K562 (cell line): ENCODE measurements at regions not wholly inside any gene's neighbourhood (a gene's known extent, or its start where the extent isn't known, plus 50 kb on each side); places are given as distances from the start of the nearest gene placed in this dataset.

Experiments used
- ATAC-seq: fragments of 200-7000 bp; cut with Tn5 transposase; 3 replicates; pipeline ENCODE4 v1.9.1; 2020; ENCODE audit warnings: moderate library complexity
- BruUV-seq: library from RNA; stranded (reverse); fragments of 400-500 nt; replicated peaks from 2 replicates; lab custom pipeline; 2021; lab: Mats Ljungman, UMichigan
- CTCF ChIA-PET: fragments of 300-600 bp; formaldehyde crosslinking; extraction: SDS; loops from one replicate; lab custom pipeline; 2021; ENCODE audit warnings: low intra/inter-chr PET ratio; lab: Yijun Ruan, JAX
- POLR2A ChIA-PET: fragments of 300-600, 350-650 bp; sonication (Branson Sonifier 250); formaldehyde crosslinking; extraction: SDS; loops from one replicate; lab custom pipeline; 2021; ENCODE audit warnings: antibody characterized with exemption, inconsistent platforms; lab: Yijun Ruan, JAX
- DNase-seq, 4 experiments: peaks; one replicate each; pipeline versions ENCODE4 v3.0.0 to v3.0.0-alpha.2; 2011 to 2018; ENCODE audit warnings: low spot score in 3 of 4, mixed read lengths in 3 of 4; ENCODE audit errors: extremely low read depth in 1 of 4
- FAIRE-seq: peaks from 2 replicates; lab custom pipeline; 2011; peaks lifted over from hg19 to GRCh38; lab: Jason Lieb, UNC
- H2AFZ ChIP-seq: 2 replicates; pipeline ENCODE4 v1.6.0; 2011; ENCODE audit warnings: low read depth, low read length, control low read depth, inconsistent platforms
- H3K27ac ChIP-seq: fragments of 200-600 bp; 3 replicates; pipeline ENCODE4 v1.8.0; 2011; ENCODE audit warnings: low read depth, mild to moderate bottlenecking, control low read depth, inconsistent platforms, low read length, moderate library complexity, mixed read lengths; ENCODE audit errors: extremely low read depth
- H3K27me3 ChIP-seq, 2 experiments: fragments of 300-600 bp in 1 of 2; 2 replicates in 1 of 2; 3 replicates in 1 of 2; pipeline versions ENCODE4 v1.6.0 to v1.8.0; 2011; ENCODE audit warnings: inconsistent platforms in 2 of 2, low read length in 2 of 2, mild to moderate bottlenecking in 1 of 2, mixed read lengths in 1 of 2, moderate library complexity in 1 of 2; ENCODE audit not compliant: control insufficient read depth in 2 of 2, insufficient read depth in 2 of 2
- H3K36me3 ChIP-seq: fragments of 300-600 bp; 3 replicates; pipeline ENCODE4 v1.8.0; 2011; ENCODE audit warnings: mild to moderate bottlenecking, low read length, inconsistent platforms; ENCODE audit not compliant: control insufficient read depth, insufficient read depth
- H3K4me1 ChIP-seq, 2 experiments: fragments of 200-600 bp in 1 of 2; replicated peaks in 1 of 2; 2 replicates in 1 of 2; 3 replicates in 1 of 2; pipeline versions ENCODE4 v1.5.1 to v1.8.0; 2011; ENCODE audit warnings: inconsistent platforms in 2 of 2, low read length in 2 of 2, mild to moderate bottlenecking in 1 of 2, mixed read lengths in 1 of 2, moderate library complexity in 1 of 2; ENCODE audit not compliant: control insufficient read depth in 2 of 2, insufficient read depth in 2 of 2
- H3K4me2 ChIP-seq: 2 replicates; pipeline ENCODE4 v1.6.1; 2011; ENCODE audit warnings: low read length, control low read depth, inconsistent platforms, mixed read lengths; ENCODE audit not compliant: insufficient read depth
- H3K4me3 ChIP-seq: fragments of 200-600 bp; sonication (generic), shearing (Covaris generic); 2 replicates; pipeline ENCODE4 v1.5.1; 2016; ENCODE audit warnings: control low read depth, inconsistent platforms
- H3K79me2 ChIP-seq: fragments of 200-600 bp; 3 replicates; pipeline ENCODE4 v1.8.0; 2011; ENCODE audit warnings: low read length, inconsistent platforms; ENCODE audit not compliant: control insufficient read depth, insufficient read depth
- H3K9ac ChIP-seq, 2 experiments: 2 replicates each; pipeline versions ENCODE4 v1.6.0 to v1.6.1; 2011; ENCODE audit warnings: low read depth in 2 of 2, low read length in 2 of 2, control low read depth in 1 of 2, inconsistent platforms in 1 of 2, mild to moderate bottlenecking in 1 of 2, mixed read lengths in 1 of 2; ENCODE audit not compliant: insufficient read depth in 1 of 2
- H3K9me1 ChIP-seq: one replicate; pipeline ENCODE4 v1.6.0; 2011; ENCODE audit warnings: inconsistent platforms, mild to moderate bottlenecking, low read length, moderate library complexity; ENCODE audit not compliant: control insufficient read depth, insufficient read depth
- H3K9me3 ChIP-seq: replicated peaks from 2 replicates; pipeline ENCODE4 v1.5.1; 2011; ENCODE audit warnings: low read depth, low read length, inconsistent platforms; ENCODE audit not compliant: control insufficient read depth, insufficient read depth
- H4K20me1 ChIP-seq: replicated peaks from 2 replicates; pipeline ENCODE4 v1.6.1; 2011; ENCODE audit warnings: low read length, inconsistent platforms, mixed read lengths; ENCODE audit not compliant: control insufficient read depth, insufficient read depth
- BRD9 ChIP-seq: fragments of 450-650 bp; IDR thresholded peaks from 2 replicates; pipeline ENCODE4 v1.6.1; 2018; ENCODE audit warnings: low read depth; ENCODE audit not compliant: partially characterized antibody
- CCAR2 ChIP-seq: fragments of 200-400 bp; formaldehyde crosslinking; IDR thresholded peaks from 2 replicates; pipeline ENCODE4 v1.6.1; 2017; ENCODE audit warnings: mild to moderate bottlenecking, low read depth, low read length
- DNMT1 ChIP-seq: fragments of 450-650 bp; IDR thresholded peaks from 2 replicates; pipeline ENCODE4 v1.6.1; 2016; ENCODE audit warnings: antibody characterized with exemption, mild to moderate bottlenecking
- ELF2 ChIP-seq: fragments of 250-450 bp; sonication (Bioruptor Pico); IDR thresholded peaks from 2 replicates; pipeline ENCODE4 v1.5.0; 2021; ENCODE audit warnings: mild to moderate bottlenecking
- U2AF1 ChIP-seq: fragments of 200-400 bp; formaldehyde crosslinking; optimal IDR thresholded peaks from 2 replicates; pipeline ENCODE3; 2017; ENCODE audit warnings: mild to moderate bottlenecking, low read depth, low read length, moderate library complexity
- ZKSCAN8 ChIP-seq: fragments of 200-800 bp; sonication (Bioruptor generic); IDR thresholded peaks from 2 replicates; pipeline ENCODE4 v1.6.1; 2016; ENCODE audit warnings: missing genetic modification characterization, missing compliant biosample characterization
- ZNF408 ChIP-seq: fragments of 250-450 bp; sonication (Bioruptor Pico); IDR thresholded peaks from 2 replicates; pipeline ENCODE4 v1.4.0; 2020; ENCODE audit warnings: low read depth, mild to moderate bottlenecking, moderate library complexity
- ZNF431 ChIP-seq: sonication (generic); formaldehyde crosslinking; IDR thresholded peaks from 2 replicates; pipeline ENCODE4 v1.8.0; 2022; ENCODE audit warnings: mild to moderate bottlenecking, missing genetic modification reagents
- WGBS: fragments of 100-300 bp; shearing (Covaris generic); methylation state at CpG from one replicate; pipeline ENCODE4 v1.1.6; 2016; ENCODE audit warnings: low coverage, mixed read lengths; ENCODE audit not compliant: insufficient coverage; ENCODE audit errors: missing lambda C conversion rate; 5-methylcytosine and 5-hydroxymethylcytosine counted together
- in situ Hi-C: fragments of 300-500 bp; cut with MboI; formaldehyde crosslinking; loops from 4 replicates; pipeline ENCODE4 v1.15.0; 2018; ENCODE audit warnings: inconsistent platforms, mixed read lengths
- intact Hi-C: fragments of 100-400 bp; cut with micrococcal nuclease; formaldehyde crosslinking; loops from 2 replicates; pipeline ENCODE4 v1.14.2; 2022
- TF ChIP-seq, protein P1 (sequence below): fragments of 450-650 bp; IDR thresholded peaks from one replicate; pipeline ENCODE4 v1.6.1; 2018; ENCODE audit warnings: mild to moderate bottlenecking, moderate library complexity; ENCODE audit not compliant: partially characterized antibody

DNA sequence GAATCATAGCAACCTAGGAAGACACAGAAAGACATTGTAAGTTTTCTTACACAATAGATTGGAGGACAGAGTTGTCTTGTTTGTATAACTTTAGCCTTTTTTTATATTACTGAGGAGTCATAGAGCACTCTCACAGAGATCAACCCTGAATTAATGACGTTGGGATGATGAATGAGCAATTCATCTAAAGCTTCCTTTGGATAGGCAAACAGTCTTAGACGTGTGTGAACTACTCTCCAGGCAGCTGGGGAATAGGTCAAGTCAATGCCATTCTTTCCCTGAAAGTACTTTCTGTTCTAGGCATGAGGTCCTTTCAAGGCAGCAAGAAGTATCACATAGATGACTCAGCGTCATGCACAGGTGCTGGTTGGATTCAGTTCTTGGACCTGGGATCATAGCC is 369.1 kb upstream of the NOVA1 start (continued):
- no peak for TF ChIP-seq ELF2
- no peak for TF ChIP-seq ZNF431 (CRISPR knock-in tag)
- no peak for TF ChIP-seq BRD9
- no peak for TF ChIP-seq CCAR2
- no peak for TF ChIP-seq ZKSCAN8 (CRISPR knock-in tag)
- TF ChIP-seq U2AF1 = no peak
- TF ChIP-seq DNMT1 = no peak

DNA sequence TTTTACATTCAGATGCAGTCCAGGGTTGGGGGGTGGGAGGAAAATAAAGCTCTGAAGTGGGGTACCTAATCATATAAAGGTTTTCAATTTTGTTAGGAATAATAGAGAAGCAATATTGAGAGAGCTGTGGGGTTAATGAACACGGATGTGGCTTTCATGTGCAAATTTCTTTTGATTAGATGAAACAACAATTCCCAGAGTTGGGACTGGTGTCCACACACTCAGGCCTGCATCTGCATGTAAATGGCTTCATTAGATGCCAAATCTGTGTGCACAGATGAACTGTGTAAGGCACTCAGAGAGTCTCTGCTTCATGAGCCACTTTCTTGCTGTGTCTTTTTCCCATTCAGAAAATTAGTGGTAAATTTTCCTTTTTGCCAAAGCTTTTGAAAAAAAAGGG is 377.1 kb upstream of the NOVA1 start:
- in situ Hi-C loops (no loop called here), intact Hi-C loops (no loop called here)
- Histone ChIP-seq H3K27ac (no peak overlapping the region), H3K4me2 (no peak overlapping the region), H3K9ac (no peak overlapping the region), H3K36me3 (no peaks in the 10 kb centered on the region), H3K9me3 (no peaks in the 10 kb centered on the region), H3K27me3 (no peaks in the 10 kb centered on the region), H4K20me1 (no peaks in the 10 kb centered on the region), H3K4me1 (no peaks in the 10 kb centered on the region), H2AFZ (no peak overlapping the region), H3K9me1 (no peaks in the 10 kb centered on the region), H3K79me2 (no peaks in the 10 kb centered on the region), H3K4me3 (no peak overlapping the region)
- 11% methylated on average over 1 of the region's 1 CpG for WGBS
- no peak for DNase-seq
- no TSS peak for BruUV-seq
- no peak for FAIRE-seq
- ATAC-seq = no peak
- ChIA-PET CTCF (no interaction called here), POLR2A (no interaction called here)
- TF ChIP-seq ZNF408 = no peak
- TF ChIP-seq, protein P1, sequence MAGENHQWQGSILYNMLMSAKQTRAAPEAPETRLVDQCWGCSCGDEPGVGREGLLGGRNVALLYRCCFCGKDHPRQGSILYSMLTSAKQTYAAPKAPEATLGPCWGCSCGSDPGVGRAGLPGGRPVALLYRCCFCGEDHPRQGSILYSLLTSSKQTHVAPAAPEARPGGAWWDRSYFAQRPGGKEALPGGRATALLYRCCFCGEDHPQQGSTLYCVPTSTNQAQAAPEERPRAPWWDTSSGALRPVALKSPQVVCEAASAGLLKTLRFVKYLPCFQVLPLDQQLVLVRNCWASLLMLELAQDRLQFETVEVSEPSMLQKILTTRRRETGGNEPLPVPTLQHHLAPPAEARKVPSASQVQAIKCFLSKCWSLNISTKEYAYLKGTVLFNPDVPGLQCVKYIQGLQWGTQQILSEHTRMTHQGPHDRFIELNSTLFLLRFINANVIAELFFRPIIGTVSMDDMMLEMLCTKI = no peak
